Activated CD4-positive, CD25-positive, alpha-beta regulatory T cell treated with anti-CD3 and anti-CD28 coated beads, Interleukin-2, amount 50 U/mL, for 72 hours (primary cell): ENCODE measurements at regions not wholly inside any gene's neighbourhood (a gene's known extent, or its start where the extent isn't known, plus 50 kb on each side); places are given as distances from the start of the nearest gene placed in this dataset.

Source experiments
- DNase-seq: peaks from one replicate; pipeline ENCODE4 v3.0.0; 2021

GRCh38 chr2:12978066-12978835 lies 261.5 kb downstream of the TRIB2 start:
- no peak for DNase-seq

GRCh38 chr2:12979066-12979465 lies 262.3 kb downstream of the TRIB2 start:
- no peak for DNase-seq

- no peak for DNase-seq
These were observed 264.1 kb downstream of the TRIB2 start for GRCh38 chr2:12980817-12981216.

GRCh38 chr2:12982149-12982584 lies 265.4 kb downstream of the TRIB2 start:
- no peak for DNase-seq

- no peak for DNase-seq
These were observed 270.5 kb downstream of the TRIB2 start for GRCh38 chr2:12987246-12987645.

- no peak for DNase-seq
These were observed 271.5 kb downstream of the TRIB2 start for GRCh38 chr2:12988279-12988678.

- DNase-seq: no peak
These were observed 273.8 kb downstream of the TRIB2 start for GRCh38 chr2:12990523-12990922.

GRCh38 chr2:12998685-12999084 lies 281.9 kb downstream of the TRIB2 start:
- DNase-seq: no peak

GRCh38 chr2:13000664-13001363 lies 284.1 kb downstream of the TRIB2 start:
- DNase-seq: no peak

- DNase-seq: no peak
These were observed 284.7 kb downstream of the TRIB2 start for GRCh38 chr2:13001408-13001807.

GRCh38 chr2:13002536-13003331 lies 286.0 kb downstream of the TRIB2 start:
- DNase-seq: no peak

GRCh38 chr2:13003500-13003899 lies 286.8 kb downstream of the TRIB2 start:
- no peak for DNase-seq

- no peak for DNase-seq
These were observed 288.3 kb downstream of the TRIB2 start for GRCh38 chr2:13005048-13005447.

GRCh38 chr2:13005761-13006335 lies 289.1 kb downstream of the TRIB2 start:
- no peak for DNase-seq

GRCh38 chr2:13006426-13006825 lies 289.7 kb downstream of the TRIB2 start:
- DNase-seq: no peak

- DNase-seq: peak; percentile 58
These were observed 290.3 kb downstream of the TRIB2 start for GRCh38 chr2:13006829-13007717.

- DNase-seq: no peak
These were observed 292.4 kb downstream of the TRIB2 start for GRCh38 chr2:13009027-13009642.

GRCh38 chr2:13010283-13010682 lies 293.5 kb downstream of the TRIB2 start:
- DNase-seq: no peak

- no peak for DNase-seq
These were observed 298.0 kb downstream of the TRIB2 start for GRCh38 chr2:13014783-13015182.

- DNase-seq: no peak
These were observed 299.0 kb downstream of the TRIB2 start for GRCh38 chr2:13015532-13016320.

- DNase-seq: no peak
These were observed 301.8 kb downstream of the TRIB2 start for GRCh38 chr2:13018490-13018889.
